ENCODE measurements at regions not wholly inside any gene's neighbourhood (a gene's known extent, or its start where the extent isn't known, plus 50 kb on each side); places are given as distances from the start of the nearest gene placed in this dataset.

DNA sequence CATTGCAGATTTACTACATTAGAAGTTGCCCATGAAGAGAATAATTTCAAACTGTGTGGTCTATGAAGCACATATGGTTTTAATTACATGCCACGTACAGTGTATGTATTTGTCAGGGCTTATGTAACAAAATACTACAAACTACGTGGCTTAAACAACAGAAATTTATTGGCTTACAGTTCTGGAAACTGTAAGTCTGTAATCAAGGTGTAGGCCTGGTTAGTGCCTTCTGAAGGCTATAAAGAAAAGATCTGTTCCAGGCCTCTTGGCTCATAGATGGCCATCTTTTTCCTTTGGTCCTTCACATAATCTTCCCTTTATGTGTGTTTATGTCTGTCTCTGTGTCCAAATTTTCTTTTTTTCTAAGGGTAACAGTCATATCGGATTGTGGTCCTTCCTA lies 1160.2 kb downstream of the FAM133A start (continued):
- TF ChIP-seq, protein P1, sequence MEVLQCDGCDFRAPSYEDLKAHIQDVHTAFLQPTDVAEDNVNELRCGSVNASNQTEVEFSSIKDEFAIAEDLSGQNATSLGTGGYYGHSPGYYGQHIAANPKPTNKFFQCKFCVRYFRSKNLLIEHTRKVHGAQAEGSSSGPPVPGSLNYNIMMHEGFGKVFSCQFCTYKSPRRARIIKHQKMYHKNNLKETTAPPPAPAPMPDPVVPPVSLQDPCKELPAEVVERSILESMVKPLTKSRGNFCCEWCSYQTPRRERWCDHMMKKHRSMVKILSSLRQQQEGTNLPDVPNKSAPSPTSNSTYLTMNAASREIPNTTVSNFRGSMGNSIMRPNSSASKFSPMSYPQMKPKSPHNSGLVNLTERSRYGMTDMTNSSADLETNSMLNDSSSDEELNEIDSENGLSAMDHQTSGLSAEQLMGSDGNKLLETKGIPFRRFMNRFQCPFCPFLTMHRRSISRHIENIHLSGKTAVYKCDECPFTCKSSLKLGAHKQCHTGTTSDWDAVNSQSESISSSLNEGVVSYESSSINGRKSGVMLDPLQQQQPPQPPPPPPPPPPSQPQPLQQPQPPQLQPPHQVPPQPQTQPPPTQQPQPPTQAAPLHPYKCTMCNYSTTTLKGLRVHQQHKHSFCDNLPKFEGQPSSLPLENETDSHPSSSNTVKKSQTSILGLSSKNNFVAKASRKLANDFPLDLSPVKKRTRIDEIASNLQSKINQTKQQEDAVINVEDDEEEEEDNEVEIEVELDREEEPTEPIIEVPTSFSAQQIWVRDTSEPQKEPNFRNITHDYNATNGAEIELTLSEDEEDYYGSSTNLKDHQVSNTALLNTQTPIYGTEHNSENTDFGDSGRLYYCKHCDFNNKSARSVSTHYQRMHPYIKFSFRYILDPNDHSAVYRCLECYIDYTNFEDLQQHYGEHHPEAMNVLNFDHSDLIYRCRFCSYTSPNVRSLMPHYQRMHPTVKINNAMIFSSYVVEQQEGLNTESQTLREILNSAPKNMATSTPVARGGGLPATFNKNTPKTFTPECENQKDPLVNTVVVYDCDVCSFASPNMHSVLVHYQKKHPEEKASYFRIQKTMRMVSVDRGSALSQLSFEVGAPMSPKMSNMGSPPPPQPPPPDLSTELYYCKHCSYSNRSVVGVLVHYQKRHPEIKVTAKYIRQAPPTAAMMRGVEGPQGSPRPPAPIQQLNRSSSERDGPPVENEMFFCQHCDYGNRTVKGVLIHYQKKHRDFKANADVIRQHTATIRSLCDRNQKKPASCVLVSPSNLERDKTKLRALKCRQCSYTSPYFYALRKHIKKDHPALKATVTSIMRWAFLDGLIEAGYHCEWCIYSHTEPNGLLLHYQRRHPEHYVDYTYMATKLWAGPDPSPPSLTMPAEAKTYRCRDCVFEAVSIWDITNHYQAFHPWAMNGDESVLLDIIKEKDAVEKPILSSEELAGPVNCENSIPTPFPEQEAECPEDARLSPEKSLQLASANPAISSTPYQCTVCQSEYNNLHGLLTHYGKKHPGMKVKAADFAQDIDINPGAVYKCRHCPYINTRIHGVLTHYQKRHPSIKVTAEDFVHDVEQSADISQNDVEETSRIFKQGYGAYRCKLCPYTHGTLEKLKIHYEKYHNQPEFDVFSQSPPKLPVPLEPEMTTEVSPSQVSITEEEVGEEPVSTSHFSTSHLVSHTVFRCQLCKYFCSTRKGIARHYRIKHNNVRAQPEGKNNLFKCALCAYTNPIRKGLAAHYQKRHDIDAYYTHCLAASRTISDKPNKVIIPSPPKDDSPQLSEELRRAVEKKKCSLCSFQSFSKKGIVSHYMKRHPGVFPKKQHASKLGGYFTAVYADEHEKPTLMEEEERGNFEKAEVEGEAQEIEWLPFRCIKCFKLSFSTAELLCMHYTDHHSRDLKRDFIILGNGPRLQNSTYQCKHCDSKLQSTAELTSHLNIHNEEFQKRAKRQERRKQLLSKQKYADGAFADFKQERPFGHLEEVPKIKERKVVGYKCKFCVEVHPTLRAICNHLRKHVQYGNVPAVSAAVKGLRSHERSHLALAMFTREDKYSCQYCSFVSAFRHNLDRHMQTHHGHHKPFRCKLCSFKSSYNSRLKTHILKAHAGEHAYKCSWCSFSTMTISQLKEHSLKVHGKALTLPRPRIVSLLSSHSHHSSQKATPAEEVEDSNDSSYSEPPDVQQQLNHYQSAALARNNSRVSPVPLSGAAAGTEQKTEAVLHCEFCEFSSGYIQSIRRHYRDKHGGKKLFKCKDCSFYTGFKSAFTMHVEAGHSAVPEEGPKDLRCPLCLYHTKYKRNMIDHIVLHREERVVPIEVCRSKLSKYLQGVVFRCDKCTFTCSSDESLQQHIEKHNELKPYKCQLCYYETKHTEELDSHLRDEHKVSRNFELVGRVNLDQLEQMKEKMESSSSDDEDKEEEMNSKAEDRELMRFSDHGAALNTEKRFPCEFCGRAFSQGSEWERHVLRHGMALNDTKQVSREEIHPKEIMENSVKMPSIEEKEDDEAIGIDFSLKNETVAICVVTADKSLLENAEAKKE (CRISPR knock-in tag; IDR thresholded peaks at IDR 0.05): no peak
- TF ChIP-seq STAT1 (IDR thresholded peaks at IDR 0.05; ENCODE audit: unreplicated experiment): no peak
- no peak for TF ChIP-seq POLR2AphosphoS5 (IDR thresholded peaks at IDR 0.05; ENCODE audit: low read depth)
- no peak for TF ChIP-seq ZNF331 (CRISPR knock-in tag; IDR thresholded peaks at IDR 0.05; ENCODE audit: low read depth)
- no peak for TF ChIP-seq CREB1 (CRISPR knock-in tag; IDR thresholded peaks at IDR 0.05; ENCODE audit: low read depth)
- TF ChIP-seq NANOG (IDR thresholded peaks at IDR 0.05; ENCODE audit: borderline replicate concordance): no peak

DNA sequence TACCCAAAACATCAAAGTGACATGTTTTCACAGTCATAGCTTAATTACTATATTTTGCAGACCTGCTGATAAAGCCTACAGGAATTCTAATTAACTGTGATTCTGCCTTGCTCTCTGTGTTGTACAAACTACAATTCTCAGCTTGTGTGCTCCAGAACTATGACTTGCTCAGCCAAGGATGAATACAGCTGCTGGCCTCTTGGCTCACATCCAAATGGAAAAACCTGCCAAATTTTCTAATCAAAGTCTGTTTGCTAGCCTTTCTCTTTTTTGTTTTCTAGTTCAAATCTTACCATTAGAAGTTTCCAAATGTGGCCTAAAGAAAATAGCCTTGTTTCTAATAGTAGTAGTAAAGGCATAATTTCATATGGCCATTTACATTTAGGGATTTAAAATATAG lies 1176.8 kb downstream of the FAM133A start:
- Mint-ChIP-seq H3K36me3 (ENCODE audit: low read depth) (no peaks in the 10 kb centered on the region), H3K9me3 (no peaks in the 10 kb centered on the region), H3K27me3 (ENCODE audit: insufficient read depth, low read depth, poor library complexity) (no peaks in the 10 kb centered on the region), H3K4me3 (no peak overlapping the region), H3K27ac (no peak overlapping the region), H3K4me1 (peaks cover under 1% of the 10 kb centered on the region; the same call in 1 of the 3 replicates)
- Histone ChIP-seq H3K79me2 (replicated peaks; ENCODE audit: insufficient read depth) (no peaks in the 10 kb centered on the region), H3K27me3 (ENCODE audit: insufficient read depth) (no peaks in the 10 kb centered on the region), H3K27ac (ENCODE audit: low read depth) (no peak overlapping the region), H4K20me1 (replicated peaks; ENCODE audit: insufficient read depth) (no peaks in the 10 kb centered on the region), H3K36me3 (ENCODE audit: insufficient read depth) (no peaks in the 10 kb centered on the region), H3K4me2 (no peak overlapping the region), H3K4me1 (ENCODE audit: insufficient read depth) (no peaks in the 10 kb centered on the region), H3F3A (replicated peaks; ENCODE audit: low read depth) (no peaks in the 10 kb centered on the region), H3K9me2 (ENCODE audit: insufficient read depth) (no peaks in the 10 kb centered on the region; the same call in 1 of the 2 replicates), H3K4me3 (no peak overlapping the region), H2AFZ (no peak overlapping the region)
- ATAC-seq (no peak), DNase-seq (ENCODE audit: low spot score) (no peak)
- TF ChIP-seq CREB1 (CRISPR knock-in tag; IDR thresholded peaks at IDR 0.05; ENCODE audit: low read depth): no peak
- no peak for TF ChIP-seq NANOG (IDR thresholded peaks at IDR 0.05; ENCODE audit: borderline replicate concordance)
- no peak for TF ChIP-seq ZNF114 (CRISPR knock-in tag; IDR thresholded peaks at IDR 0.05)
- no peak for TF ChIP-seq JUNB (IDR thresholded peaks at IDR 0.05; ENCODE audit: unreplicated experiment)
- TF ChIP-seq, protein P2, sequence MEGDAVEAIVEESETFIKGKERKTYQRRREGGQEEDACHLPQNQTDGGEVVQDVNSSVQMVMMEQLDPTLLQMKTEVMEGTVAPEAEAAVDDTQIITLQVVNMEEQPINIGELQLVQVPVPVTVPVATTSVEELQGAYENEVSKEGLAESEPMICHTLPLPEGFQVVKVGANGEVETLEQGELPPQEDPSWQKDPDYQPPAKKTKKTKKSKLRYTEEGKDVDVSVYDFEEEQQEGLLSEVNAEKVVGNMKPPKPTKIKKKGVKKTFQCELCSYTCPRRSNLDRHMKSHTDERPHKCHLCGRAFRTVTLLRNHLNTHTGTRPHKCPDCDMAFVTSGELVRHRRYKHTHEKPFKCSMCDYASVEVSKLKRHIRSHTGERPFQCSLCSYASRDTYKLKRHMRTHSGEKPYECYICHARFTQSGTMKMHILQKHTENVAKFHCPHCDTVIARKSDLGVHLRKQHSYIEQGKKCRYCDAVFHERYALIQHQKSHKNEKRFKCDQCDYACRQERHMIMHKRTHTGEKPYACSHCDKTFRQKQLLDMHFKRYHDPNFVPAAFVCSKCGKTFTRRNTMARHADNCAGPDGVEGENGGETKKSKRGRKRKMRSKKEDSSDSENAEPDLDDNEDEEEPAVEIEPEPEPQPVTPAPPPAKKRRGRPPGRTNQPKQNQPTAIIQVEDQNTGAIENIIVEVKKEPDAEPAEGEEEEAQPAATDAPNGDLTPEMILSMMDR (conservative IDR thresholded peaks at IDR 0.05; ENCODE audit: low read depth in 2 of 2): no peak
- no peak for TF ChIP-seq POLR2AphosphoS5 (IDR thresholded peaks at IDR 0.05; ENCODE audit: low read depth)
- TF ChIP-seq, protein P3, sequence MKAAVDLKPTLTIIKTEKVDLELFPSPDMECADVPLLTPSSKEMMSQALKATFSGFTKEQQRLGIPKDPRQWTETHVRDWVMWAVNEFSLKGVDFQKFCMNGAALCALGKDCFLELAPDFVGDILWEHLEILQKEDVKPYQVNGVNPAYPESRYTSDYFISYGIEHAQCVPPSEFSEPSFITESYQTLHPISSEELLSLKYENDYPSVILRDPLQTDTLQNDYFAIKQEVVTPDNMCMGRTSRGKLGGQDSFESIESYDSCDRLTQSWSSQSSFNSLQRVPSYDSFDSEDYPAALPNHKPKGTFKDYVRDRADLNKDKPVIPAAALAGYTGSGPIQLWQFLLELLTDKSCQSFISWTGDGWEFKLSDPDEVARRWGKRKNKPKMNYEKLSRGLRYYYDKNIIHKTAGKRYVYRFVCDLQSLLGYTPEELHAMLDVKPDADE (IDR thresholded peaks at IDR 0.05): no peak
- no peak for TF ChIP-seq EZH2 (IDR thresholded peaks at IDR 0.05; ENCODE audit: low read depth, unreplicated experiment)
- no peak for TF ChIP-seq STAT1 (IDR thresholded peaks at IDR 0.05; ENCODE audit: unreplicated experiment)
- TF ChIP-seq, protein P4, sequence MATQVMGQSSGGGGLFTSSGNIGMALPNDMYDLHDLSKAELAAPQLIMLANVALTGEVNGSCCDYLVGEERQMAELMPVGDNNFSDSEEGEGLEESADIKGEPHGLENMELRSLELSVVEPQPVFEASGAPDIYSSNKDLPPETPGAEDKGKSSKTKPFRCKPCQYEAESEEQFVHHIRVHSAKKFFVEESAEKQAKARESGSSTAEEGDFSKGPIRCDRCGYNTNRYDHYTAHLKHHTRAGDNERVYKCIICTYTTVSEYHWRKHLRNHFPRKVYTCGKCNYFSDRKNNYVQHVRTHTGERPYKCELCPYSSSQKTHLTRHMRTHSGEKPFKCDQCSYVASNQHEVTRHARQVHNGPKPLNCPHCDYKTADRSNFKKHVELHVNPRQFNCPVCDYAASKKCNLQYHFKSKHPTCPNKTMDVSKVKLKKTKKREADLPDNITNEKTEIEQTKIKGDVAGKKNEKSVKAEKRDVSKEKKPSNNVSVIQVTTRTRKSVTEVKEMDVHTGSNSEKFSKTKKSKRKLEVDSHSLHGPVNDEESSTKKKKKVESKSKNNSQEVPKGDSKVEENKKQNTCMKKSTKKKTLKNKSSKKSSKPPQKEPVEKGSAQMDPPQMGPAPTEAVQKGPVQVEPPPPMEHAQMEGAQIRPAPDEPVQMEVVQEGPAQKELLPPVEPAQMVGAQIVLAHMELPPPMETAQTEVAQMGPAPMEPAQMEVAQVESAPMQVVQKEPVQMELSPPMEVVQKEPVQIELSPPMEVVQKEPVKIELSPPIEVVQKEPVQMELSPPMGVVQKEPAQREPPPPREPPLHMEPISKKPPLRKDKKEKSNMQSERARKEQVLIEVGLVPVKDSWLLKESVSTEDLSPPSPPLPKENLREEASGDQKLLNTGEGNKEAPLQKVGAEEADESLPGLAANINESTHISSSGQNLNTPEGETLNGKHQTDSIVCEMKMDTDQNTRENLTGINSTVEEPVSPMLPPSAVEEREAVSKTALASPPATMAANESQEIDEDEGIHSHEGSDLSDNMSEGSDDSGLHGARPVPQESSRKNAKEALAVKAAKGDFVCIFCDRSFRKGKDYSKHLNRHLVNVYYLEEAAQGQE (IDR thresholded peaks at IDR 0.05; ENCODE audit: unreplicated experiment): no peak
- TF ChIP-seq EZH2phosphoT487 (IDR thresholded peaks at IDR 0.05; ENCODE audit: unreplicated experiment): no peak

Data from GM23338 (cell line).